ENCODE measurements at regions not wholly inside any gene's neighbourhood (a gene's known extent, or its start where the extent isn't known, plus 50 kb on each side); places are given as distances from the start of the nearest gene placed in this dataset.

DNA sequence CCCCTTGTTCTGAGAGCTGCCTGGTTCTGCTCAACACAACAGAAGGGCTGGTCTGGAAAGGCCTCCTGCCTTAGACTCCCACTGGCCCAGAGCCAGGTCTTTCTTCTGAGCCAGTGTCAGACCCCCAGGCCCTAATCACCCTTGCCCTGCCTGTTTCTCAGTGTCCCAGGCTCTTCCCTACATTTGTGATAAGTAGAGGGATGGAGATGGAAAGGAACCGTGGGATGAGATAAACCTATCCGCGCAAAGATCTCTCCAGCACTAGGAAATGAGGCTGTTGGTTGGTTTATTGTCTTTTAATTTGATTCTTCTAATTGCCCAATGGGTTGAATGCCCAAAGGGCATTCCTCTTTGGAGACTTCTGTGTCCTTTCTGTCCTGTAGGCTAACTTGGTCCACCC, 470.0 kb downstream of the TSHZ3 start:
- Mint-ChIP-seq H3K4me1 (no peaks in the 10 kb centered on the region), H3K27ac (no peak overlapping the region), H3K9me3 (peaks cover 3% of the 10 kb centered on the region), H3K36me3 (ENCODE audit: low read depth) (no peaks in the 10 kb centered on the region), H3K4me3 (no peak overlapping the region), H3K27me3 (no peaks in the 10 kb centered on the region)
- ATAC-seq: no peak
- DNase-seq: no peak

DNA sequence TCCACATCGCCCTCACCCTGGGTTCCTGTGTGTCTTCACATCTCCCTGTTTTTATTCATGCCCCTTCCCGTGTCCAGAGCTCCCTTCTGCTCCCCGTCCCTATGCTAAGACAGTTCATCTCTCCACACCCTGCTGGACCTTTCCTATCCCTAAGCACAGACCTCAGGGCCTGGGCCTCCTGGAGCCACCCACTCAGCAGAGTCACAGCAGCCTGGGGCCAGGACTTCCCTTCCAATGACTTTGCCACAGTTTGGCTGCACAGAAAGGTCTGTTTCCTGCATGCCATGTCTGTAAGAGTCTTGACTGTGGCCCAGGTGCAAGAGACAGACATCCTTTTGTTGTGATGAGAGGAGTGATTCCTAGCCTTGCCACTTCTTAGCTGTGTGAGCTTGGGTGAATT, 470.7 kb downstream of the TSHZ3 start:
- H3K4me3 Mint-ChIP-seq: no peak overlapping the region
- H3K36me3 Mint-ChIP-seq (ENCODE audit: low read depth): no peaks in the 10 kb centered on the region
- H3K27me3 Mint-ChIP-seq: no peaks in the 10 kb centered on the region
- DNase-seq (no peak), ATAC-seq (no peak)
- H3K27ac Mint-ChIP-seq: no peak overlapping the region
- peaks cover 3% of the 10 kb centered on the region for H3K9me3 Mint-ChIP-seq
- H3K4me1 Mint-ChIP-seq: no peaks in the 10 kb centered on the region

DNA sequence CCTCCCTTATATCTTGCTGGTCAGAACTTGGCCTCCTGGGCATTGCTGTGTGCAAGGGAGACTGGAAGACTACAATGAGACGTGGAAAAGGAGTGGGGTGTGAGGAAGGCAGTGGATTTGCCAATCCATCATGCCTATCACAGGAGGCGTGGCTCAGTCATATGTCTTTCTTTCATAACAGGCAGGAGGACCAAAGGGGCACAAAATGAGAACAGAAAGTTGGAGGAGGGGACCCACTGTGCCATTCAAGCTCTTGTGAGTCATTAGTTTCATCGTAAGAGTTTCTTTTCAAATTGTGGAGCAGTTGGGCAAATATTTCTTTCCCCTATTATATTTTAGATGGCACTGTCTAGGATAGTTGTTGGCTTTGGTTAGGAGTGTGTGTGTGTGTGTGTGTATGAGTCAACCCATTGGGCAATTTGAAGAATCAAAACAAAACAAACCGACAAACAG, 471.5 kb downstream of the TSHZ3 start:
- no peaks in the 10 kb centered on the region for H3K27me3 Mint-ChIP-seq
- H3K9me3 Mint-ChIP-seq: peaks cover 3% of the 10 kb centered on the region
- no peak overlapping the region for H3K27ac Mint-ChIP-seq
- no peak for ATAC-seq
- no peak for DNase-seq
- H3K4me1 Mint-ChIP-seq: no peaks in the 10 kb centered on the region
- no peaks in the 10 kb centered on the region for H3K36me3 Mint-ChIP-seq (ENCODE audit: low read depth)
- H3K4me3 Mint-ChIP-seq: no peak overlapping the region

DNA sequence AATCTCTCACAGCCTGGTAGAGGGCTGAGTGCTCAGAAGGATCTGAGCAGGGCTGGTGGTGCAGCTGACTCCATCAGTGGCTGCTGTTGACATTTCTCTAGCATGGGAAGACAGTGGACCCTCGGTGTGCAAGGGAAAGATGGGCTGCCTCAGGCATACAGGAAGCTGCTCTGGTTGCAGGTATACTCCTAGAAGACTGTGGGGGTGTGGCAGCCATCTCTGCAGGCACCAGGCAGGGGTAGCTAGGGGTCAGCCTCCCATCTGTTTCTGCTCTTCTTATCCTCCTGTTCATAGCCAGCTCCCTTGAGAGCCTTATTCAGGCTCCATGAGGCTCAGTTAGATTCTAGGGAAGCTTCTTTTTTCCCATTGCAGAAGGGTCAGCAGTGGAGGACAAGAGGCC, 475.5 kb downstream of the TSHZ3 start:
- no peak for ATAC-seq
- Mint-ChIP-seq H3K27ac (no peak overlapping the region), H3K27me3 (peaks cover 3% of the 10 kb centered on the region), H3K4me3 (no peak overlapping the region), H3K9me3 (no peaks in the 10 kb centered on the region), H3K36me3 (ENCODE audit: low read depth) (no peaks in the 10 kb centered on the region), H3K4me1 (no peaks in the 10 kb centered on the region)
- no peak for DNase-seq

DNA sequence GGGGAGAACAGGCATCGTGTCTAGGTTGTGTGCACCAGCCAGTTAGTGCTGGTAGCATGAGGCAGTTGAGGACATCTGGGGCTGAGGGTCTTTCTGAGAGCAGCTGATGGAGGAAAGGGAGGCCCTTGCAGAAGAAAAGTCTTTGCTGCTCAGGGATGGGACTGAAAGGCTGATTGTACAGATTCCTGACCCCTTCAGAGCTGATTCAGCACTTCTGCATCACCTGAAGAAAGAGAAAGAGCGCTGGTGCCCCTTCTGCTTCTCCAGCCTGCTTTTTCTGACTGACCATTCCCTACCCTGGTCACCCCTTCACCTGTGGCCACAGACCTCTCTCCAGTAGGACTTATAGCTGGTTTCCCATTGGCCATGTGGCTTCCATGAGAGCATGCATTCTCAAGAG, 476.2 kb downstream of the TSHZ3 start:
- no peak overlapping the region for H3K4me3 Mint-ChIP-seq
- H3K4me1 Mint-ChIP-seq: no peaks in the 10 kb centered on the region
- H3K9me3 Mint-ChIP-seq: no peaks in the 10 kb centered on the region
- no peaks in the 10 kb centered on the region for H3K36me3 Mint-ChIP-seq (ENCODE audit: low read depth)
- ATAC-seq (no peak), DNase-seq (no peak)
- peaks cover 3% of the 10 kb centered on the region for H3K27me3 Mint-ChIP-seq
- H3K27ac Mint-ChIP-seq: no peak overlapping the region

DNA sequence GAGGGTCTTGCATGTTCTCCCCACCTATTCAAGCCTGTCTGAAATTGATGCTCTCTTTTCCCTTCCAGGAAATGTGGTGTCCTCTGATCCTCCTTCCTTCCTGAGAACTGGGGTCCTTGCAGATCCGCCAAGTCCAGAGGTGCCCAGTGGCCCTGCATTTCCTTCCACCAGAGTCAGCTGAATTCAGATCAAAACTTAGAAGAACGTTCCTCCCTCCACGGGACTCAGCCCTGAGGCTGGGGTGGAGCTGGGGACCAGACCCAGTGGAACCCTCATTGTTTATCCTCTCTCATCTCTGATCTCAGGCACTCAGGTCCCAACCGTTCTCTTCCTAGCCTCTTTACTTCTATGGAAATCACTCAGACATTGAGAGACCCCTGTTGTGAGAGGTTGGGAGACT, 477.3 kb downstream of the TSHZ3 start:
- Mint-ChIP-seq H3K4me1 (no peaks in the 10 kb centered on the region), H3K27me3 (peaks cover 3% of the 10 kb centered on the region), H3K36me3 (ENCODE audit: low read depth) (no peaks in the 10 kb centered on the region), H3K9me3 (no peaks in the 10 kb centered on the region), H3K27ac (no peak overlapping the region), H3K4me3 (no peak overlapping the region)
- DNase-seq (no peak), ATAC-seq (no peak)

DNA sequence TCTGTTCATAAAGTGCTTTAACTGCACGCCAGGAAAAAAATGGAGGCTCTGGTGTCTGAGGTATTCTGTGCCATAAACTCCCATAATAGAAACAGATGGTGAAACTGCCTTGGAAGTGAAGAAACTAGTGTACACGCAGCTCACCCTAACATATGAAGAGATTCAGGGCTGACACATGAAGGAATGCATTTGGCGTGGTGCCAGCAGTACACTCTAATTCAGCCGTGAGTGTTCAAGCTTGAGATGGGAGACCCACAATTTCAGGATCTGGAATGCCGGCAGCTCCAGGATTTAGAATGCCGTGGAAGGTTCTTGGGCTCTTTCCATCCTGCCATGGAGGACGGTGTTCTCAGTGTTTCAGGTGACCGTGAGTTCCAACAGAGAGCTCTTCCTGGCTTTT, 478.4 kb downstream of the TSHZ3 start:
- no peak for DNase-seq

DNA sequence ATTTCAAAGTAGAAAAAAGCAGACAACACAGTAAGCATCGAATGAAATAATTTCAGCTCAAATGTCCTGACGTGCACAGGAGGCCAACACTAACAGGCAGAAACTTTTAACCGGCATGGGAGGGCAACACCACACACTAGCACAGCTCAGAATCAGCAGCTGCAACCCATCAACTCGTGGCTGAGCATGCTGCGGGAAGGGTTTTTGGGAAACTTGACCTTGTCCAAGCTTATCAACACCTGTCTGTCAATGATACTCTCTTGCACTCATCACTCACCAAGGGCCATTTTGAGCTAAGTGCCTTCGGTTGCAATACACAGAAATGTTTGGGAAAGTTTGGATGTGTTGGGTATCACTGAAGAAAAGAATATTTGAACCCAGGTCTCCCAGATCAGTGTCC, 483.7 kb downstream of the TSHZ3 start:
- no peak overlapping the region for H3K4me3 Mint-ChIP-seq
- peaks cover 6% of the 10 kb centered on the region for H3K27me3 Mint-ChIP-seq
- no peaks in the 10 kb centered on the region for H3K4me1 Mint-ChIP-seq
- no peak for ATAC-seq
- H3K36me3 Mint-ChIP-seq (ENCODE audit: low read depth): no peaks in the 10 kb centered on the region
- H3K9me3 Mint-ChIP-seq: no peaks in the 10 kb centered on the region
- no peak for DNase-seq
- H3K27ac Mint-ChIP-seq: no peak overlapping the region

More for the DNA sequence above, 478.4 kb downstream of the TSHZ3 start:
- no peak for ATAC-seq
- H3K4me3 Mint-ChIP-seq: no peak overlapping the region
- H3K27me3 Mint-ChIP-seq: peaks cover 3% of the 10 kb centered on the region
- H3K9me3 Mint-ChIP-seq: no peaks in the 10 kb centered on the region
- no peaks in the 10 kb centered on the region for H3K36me3 Mint-ChIP-seq (ENCODE audit: low read depth)
- no peak overlapping the region for H3K27ac Mint-ChIP-seq
- no peaks in the 10 kb centered on the region for H3K4me1 Mint-ChIP-seq

DNA sequence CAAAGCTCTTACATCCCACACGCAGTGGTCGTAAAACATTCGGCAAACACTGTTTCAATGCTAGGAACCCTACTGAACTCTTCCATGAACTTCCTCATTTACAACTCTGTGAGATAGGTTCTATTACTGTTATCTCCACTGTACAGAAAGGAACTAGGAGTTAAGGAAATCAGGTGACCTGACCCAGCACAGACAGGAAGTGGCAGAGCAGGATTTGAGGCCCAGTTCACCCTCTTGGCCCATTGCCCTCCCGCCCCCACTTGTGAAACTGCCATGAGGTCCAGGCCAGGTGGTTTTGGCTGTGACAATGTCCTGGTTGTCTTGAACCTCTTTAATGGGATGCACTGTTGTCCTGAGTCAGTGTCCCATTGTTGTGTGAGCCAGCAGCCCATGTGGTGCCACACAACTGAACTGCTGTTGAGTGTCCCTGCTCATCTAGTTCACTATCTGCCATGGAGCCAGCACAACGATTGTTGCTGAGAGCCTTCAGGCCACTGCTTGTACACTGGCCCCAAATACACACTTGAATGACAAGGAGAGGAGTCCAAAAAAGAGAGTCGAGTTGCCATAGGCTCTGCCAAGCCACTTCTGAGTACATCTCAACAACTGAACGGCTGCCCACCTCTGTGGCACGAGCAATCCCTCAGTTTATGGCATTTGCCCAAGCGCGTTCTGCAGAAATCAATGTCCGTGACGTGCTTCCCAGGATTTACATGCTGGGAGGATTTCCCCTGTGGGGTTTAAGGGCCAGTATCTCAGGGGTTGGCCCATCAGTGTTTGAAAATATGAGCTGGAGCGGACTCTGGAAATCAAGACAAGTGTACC, 484.6 kb downstream of the TSHZ3 start:
- Mint-ChIP-seq H3K27ac (no peak overlapping the region), H3K4me1 (no peaks in the 10 kb centered on the region), H3K27me3 (peaks cover 6% of the 10 kb centered on the region), H3K4me3 (no peak overlapping the region), H3K9me3 (no peaks in the 10 kb centered on the region), H3K36me3 (ENCODE audit: low read depth) (no peaks in the 10 kb centered on the region)
- DNase-seq: no peak
- no peak for ATAC-seq

DNA sequence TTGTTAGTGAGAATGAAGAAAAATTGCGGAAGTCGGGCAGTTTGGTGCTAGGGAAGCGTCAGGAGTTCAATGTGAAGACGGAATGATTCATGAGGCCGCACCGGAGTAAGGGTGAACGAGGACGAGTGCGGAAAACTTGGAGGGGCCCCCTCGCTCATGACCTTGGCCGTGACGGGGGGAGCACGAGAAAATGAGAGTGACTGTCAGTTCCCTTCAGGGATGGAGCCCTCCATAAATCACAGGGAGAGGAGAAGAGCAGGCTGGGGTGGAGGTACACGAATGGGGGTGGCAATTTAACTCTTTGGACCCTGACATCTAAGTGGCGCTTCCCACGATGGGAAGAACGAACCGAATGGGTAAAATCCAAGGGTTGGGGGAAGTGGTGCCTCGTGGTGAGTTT, 486.4 kb downstream of the TSHZ3 start:
- Mint-ChIP-seq H3K27ac (no peak overlapping the region), H3K27me3 (peaks cover 6% of the 10 kb centered on the region), H3K4me1 (no peaks in the 10 kb centered on the region), H3K36me3 (ENCODE audit: low read depth) (no peaks in the 10 kb centered on the region), H3K9me3 (no peaks in the 10 kb centered on the region), H3K4me3 (no peak overlapping the region)
- DNase-seq (no peak), ATAC-seq (no peak)

DNA sequence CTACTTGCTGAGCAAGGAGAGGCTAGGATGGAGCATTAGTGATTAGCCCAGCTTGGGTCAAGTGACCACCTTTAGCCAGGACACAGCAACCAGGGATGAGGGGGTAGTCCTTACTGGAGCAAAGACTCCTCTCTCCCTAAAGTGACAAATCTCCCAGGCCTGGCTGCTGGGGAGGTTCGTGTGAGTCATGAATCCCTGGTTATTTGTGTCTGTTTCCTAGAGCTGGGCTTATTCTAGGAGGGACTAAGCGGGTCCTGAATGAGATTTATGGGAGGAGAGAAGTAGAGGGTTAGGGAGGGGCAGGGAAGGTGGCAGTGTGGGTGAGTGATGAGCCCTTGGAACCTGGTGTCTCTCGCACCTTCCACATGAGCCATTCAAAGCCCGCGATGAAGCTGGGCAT, 487.3 kb downstream of the TSHZ3 start:
- Mint-ChIP-seq H3K9me3 (no peaks in the 10 kb centered on the region), H3K27me3 (peaks cover 6% of the 10 kb centered on the region), H3K4me3 (no peak overlapping the region), H3K4me1 (no peaks in the 10 kb centered on the region), H3K36me3 (ENCODE audit: low read depth) (no peaks in the 10 kb centered on the region), H3K27ac (no peak overlapping the region)
- DNase-seq (no peak), ATAC-seq (no peak)

DNA sequence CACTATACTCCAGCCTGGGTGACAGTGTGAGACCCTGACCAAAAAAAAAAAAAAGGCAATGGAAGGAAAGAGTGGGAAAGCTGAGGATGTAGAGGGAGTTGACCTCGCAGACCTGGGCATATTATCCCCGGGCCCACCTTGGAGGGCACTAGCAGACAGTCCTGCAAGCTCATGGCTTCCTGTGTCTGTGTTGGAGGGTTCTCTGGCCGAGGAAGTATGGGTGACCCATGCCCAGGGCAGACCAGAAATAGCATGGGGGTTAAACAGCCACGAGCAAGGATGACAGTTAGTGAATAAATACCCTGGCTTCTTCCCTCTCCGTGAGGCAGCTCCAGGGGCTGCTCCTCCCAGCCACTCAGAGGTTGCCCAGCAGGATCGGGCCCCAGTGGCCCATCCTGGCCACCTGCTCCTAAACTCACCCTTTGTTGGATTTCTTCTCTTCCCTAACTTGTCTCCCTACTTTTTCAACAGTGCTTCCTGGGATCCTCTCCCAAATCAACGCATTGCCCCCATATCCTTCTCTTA, 485.8 kb downstream of the ZNF536 start:
- no peaks in the 10 kb centered on the region for H3K4me1 Mint-ChIP-seq
- no peaks in the 10 kb centered on the region for H3K9me3 Mint-ChIP-seq
- H3K4me3 Mint-ChIP-seq: no peak overlapping the region
- H3K27me3 Mint-ChIP-seq: peaks cover 5% of the 10 kb centered on the region
- H3K36me3 Mint-ChIP-seq (ENCODE audit: low read depth): no peaks in the 10 kb centered on the region
- ATAC-seq: no peak
- H3K27ac Mint-ChIP-seq: no peak overlapping the region
- no peak for DNase-seq

DNA sequence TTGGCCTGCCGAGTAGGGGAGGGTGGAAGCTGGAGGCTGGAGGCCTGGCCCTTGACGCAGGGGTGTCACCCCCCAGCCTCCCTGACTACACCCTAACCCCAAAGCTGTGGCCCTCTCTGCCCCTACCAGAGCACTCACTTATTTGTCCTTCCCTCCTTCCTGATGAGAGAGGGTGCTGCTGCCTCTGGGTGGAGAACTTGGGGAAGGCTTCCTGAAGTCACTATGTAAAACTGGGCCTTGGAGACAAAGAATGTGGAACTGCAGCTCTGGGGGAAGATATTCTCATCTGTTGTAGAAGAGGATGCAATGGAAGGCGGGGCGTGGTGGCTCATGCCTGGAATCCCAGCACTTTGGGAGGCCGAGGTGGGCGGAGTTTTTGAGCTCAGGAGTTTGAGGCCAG, 485.2 kb downstream of the ZNF536 start:
- H3K27me3 Mint-ChIP-seq: peaks cover 1% of the 10 kb centered on the region
- H3K4me1 Mint-ChIP-seq: no peaks in the 10 kb centered on the region
- H3K27ac Mint-ChIP-seq: no peak overlapping the region
- H3K4me3 Mint-ChIP-seq: no peak overlapping the region
- no peak for DNase-seq
- no peak for ATAC-seq
- H3K9me3 Mint-ChIP-seq: no peaks in the 10 kb centered on the region
- H3K36me3 Mint-ChIP-seq (ENCODE audit: low read depth): no peaks in the 10 kb centered on the region

DNA sequence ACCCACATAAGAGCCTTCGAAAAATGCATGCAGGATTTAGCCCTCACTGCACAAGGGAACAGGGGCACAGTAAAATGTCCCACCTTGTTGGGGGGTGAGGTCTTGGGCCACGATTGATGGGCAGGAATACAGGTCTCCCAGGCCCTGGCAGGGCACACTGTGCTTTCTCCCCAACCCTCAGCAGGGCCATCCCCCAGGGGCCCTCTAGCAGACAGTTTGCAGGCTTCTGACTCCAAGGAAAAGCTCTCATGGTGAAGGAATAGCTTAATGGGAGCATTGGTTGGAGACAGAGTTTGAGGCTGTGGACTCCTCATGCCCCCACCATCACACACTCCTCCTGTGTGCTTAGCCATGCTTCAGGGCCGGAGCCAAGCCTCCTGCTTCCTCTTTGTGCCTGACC, 484.6 kb downstream of the ZNF536 start:
- H3K4me3 Mint-ChIP-seq: no peak overlapping the region
- no peaks in the 10 kb centered on the region for H3K36me3 Mint-ChIP-seq (ENCODE audit: low read depth)
- peaks cover 1% of the 10 kb centered on the region for H3K27me3 Mint-ChIP-seq
- ATAC-seq (no peak), DNase-seq (no peak)
- H3K27ac Mint-ChIP-seq: no peak overlapping the region
- H3K9me3 Mint-ChIP-seq: no peaks in the 10 kb centered on the region
- H3K4me1 Mint-ChIP-seq: no peaks in the 10 kb centered on the region

DNA sequence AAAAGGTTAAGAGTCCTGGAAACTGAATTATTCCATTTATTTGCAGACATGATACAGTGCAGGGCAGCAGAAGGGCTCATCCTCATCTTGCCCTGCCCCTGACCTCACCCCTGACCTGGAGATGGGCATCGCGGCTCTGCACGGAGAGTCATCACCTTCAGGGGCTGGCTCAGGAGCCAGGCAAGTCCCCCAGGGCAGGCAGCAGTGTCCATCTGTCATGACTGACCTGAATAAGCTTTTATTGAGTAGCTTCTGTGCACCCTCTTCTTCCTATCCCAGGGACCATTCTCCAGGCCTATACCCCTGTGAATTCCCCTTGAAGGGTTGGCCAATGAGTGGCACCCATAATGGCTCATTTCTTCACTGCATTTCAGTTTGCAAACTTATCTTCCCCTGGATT, 484.2 kb downstream of the ZNF536 start:
- H3K36me3 Mint-ChIP-seq (ENCODE audit: low read depth): no peaks in the 10 kb centered on the region
- H3K27ac Mint-ChIP-seq: no peak overlapping the region
- DNase-seq (no peak), ATAC-seq (no peak)
- no peak overlapping the region for H3K4me3 Mint-ChIP-seq
- no peaks in the 10 kb centered on the region for H3K9me3 Mint-ChIP-seq
- H3K4me1 Mint-ChIP-seq: no peaks in the 10 kb centered on the region
- H3K27me3 Mint-ChIP-seq: peaks cover 1% of the 10 kb centered on the region

DNA sequence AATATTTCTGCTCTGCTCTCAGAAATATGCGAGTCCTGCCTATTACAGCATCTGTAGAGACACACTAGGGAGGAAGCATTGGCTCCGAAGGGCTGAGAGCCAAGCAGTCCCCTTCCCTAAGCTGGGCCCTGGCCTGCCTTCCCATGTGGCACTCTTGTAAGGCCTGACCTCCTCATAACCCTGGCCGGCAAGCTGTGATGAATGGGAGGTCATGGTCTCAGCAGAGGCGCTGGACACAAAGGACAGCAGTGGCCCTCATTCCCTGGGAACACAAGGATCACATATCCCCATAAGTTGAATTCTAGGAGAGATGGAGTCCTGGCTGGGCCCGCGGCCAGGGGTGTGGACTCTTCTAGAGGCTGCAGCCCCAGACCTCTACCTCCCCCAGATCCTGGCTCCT, 483.3 kb downstream of the ZNF536 start:
- Mint-ChIP-seq H3K9me3 (no peaks in the 10 kb centered on the region), H3K27me3 (peaks cover 1% of the 10 kb centered on the region), H3K4me3 (no peak overlapping the region), H3K36me3 (ENCODE audit: low read depth) (no peaks in the 10 kb centered on the region), H3K4me1 (no peaks in the 10 kb centered on the region), H3K27ac (no peak overlapping the region)
- ATAC-seq: no peak
- DNase-seq: no peak
